RKO (cell line): ENCODE measurements at regions not wholly inside any gene's neighbourhood (a gene's known extent, or its start where the extent isn't known, plus 50 kb on each side); places are given as distances from the start of the nearest gene placed in this dataset.

Experiments
- DNase-seq: peaks from one replicate; pipeline ENCODE4 v3.0.0-alpha.2; 2016; ENCODE audit warnings: low spot score

GRCh38 chr7:116310141-116310540 lies 99.8 kb downstream of the TES start:
- no peak for DNase-seq

GRCh38 chr7:116311259-116311658 lies 100.9 kb downstream of the TES start:
- no peak for DNase-seq

GRCh38 chr7:116311816-116312471 lies 101.6 kb downstream of the TES start:
- DNase-seq = no peak

- DNase-seq = no peak
Measured at GRCh38 chr7:116315293-116315692, 105.0 kb downstream of the TES start.

- DNase-seq = no peak
Measured at GRCh38 chr7:116315803-116316202, 105.5 kb downstream of the TES start.

GRCh38 chr7:116316838-116317628 lies 106.7 kb downstream of the TES start:
- peak; percentile 100 for DNase-seq

GRCh38 chr7:116317907-116318306 lies 107.6 kb downstream of the TES start:
- no peak for DNase-seq

GRCh38 chr7:116322541-116322940 lies 112.2 kb downstream of the TES start:
- no peak for DNase-seq

- DNase-seq = no peak
Measured at GRCh38 chr7:116324582-116324981, 114.2 kb downstream of the TES start.

- no peak for DNase-seq
Measured at GRCh38 chr7:116325517-116325916, 115.2 kb downstream of the TES start.

GRCh38 chr7:116327135-116327534 lies 116.8 kb downstream of the TES start:
- DNase-seq = no peak

GRCh38 chr7:116327752-116328151 lies 117.4 kb downstream of the TES start:
- DNase-seq = peak; percentile 79

- DNase-seq = no peak
Measured at GRCh38 chr7:116328161-116328560, 117.8 kb downstream of the TES start.

GRCh38 chr7:116329686-116330503 lies 119.6 kb downstream of the TES start:
- DNase-seq = no peak

GRCh38 chr7:116331020-116331419 lies 120.7 kb downstream of the TES start:
- no peak for DNase-seq

GRCh38 chr7:116332766-116333165 lies 122.4 kb downstream of the TES start:
- DNase-seq = no peak

GRCh38 chr7:116334555-116334954 lies 124.2 kb downstream of the TES start:
- DNase-seq = peak; percentile 23

- DNase-seq = no peak
Measured at GRCh38 chr7:116337018-116337417, 126.7 kb downstream of the TES start.

GRCh38 chr7:116337800-116338199 lies 127.5 kb downstream of the TES start:
- DNase-seq = no peak

GRCh38 chr7:116339564-116339963 lies 129.2 kb downstream of the TES start:
- no peak for DNase-seq

GRCh38 chr7:116340201-116340847 lies 130.0 kb downstream of the TES start:
- peak; percentile 33 for DNase-seq
